ENCODE measurements at regions not wholly inside any gene's neighbourhood (a gene's known extent, or its start where the extent isn't known, plus 50 kb on each side); places are given as distances from the start of the nearest gene placed in this dataset.

DNA sequence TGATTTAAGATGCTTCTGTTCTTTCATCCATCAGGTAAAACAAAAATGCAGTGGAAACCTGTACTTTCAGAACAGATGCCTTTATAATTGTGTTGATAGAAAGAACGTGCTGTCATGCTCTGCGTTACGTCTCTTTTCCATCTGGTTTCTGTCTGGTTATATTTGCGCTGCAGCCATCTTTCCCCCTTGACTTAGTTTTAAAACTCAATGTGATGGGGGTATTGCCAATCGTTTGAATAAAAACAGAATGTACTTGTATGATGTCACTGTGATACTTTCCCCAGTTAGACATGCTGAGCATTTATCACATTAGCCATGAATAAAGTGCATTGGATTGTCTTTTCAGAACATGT is 508.6 kb downstream of the ADCYAP1 start:
- TF ChIP-seq ZFX (IDR thresholded peaks at IDR 0.05; ENCODE audit: borderline replicate concordance) (no peak), CTCF (IDR thresholded peaks at IDR 0.05) (no peak)
- no peak overlapping the region for H3K27ac ChIP-seq

DNA sequence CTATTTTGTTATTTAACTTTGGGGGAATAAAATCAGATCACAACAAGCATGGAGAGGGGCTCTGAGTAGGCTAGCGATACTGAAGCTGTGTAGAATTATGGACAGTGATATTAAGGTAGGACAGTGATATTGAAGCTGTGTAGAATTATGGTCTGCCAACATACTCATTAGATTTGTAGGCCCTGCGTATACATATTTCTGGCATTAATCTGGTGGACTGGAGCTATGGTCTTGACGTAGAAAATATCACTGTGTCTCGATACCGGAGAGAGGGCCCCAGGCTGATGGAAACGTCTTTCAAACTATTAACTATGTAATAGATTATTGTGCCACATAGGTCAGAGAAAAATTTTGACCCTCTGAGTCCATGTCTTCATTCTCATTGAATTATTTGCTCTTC is 511.4 kb downstream of the ADCYAP1 start:
- no peak for TF ChIP-seq CTCF (IDR thresholded peaks at IDR 0.05)
- no peak for TF ChIP-seq ZFX (IDR thresholded peaks at IDR 0.05; ENCODE audit: borderline replicate concordance)
- no peak overlapping the region for H3K27ac ChIP-seq

DNA sequence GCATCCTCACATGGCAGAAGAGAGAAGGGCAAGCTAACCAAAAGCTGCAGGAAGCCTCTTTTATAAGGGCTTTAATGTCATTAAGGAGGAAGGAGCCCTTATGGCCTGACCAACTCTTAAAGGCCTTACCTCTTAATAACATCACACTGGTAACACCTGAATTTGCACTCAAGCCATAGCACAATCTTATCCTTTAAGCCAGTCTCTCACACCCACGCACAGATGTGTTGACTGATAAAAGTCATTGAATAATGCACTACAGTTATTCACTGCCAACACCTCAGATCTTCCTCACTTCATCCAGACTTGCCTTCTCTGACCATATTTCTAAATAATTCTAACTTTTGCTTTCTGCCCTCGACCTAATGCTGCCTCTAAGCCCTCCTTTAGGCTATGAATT is 516.8 kb downstream of the ADCYAP1 start:
- H3K27ac ChIP-seq, result no peak overlapping the region
- no peak for TF ChIP-seq CTCF (IDR thresholded peaks at IDR 0.05)

- H3K27ac ChIP-seq, result no peak overlapping the region
- TF ChIP-seq ZFX (IDR thresholded peaks at IDR 0.05; ENCODE audit: borderline replicate concordance) (no peak), CTCF (IDR thresholded peaks at IDR 0.05) (no peak)
Measured at GRCh38 chr18:1422634-1423033, 518.0 kb downstream of the ADCYAP1 start.

DNA sequence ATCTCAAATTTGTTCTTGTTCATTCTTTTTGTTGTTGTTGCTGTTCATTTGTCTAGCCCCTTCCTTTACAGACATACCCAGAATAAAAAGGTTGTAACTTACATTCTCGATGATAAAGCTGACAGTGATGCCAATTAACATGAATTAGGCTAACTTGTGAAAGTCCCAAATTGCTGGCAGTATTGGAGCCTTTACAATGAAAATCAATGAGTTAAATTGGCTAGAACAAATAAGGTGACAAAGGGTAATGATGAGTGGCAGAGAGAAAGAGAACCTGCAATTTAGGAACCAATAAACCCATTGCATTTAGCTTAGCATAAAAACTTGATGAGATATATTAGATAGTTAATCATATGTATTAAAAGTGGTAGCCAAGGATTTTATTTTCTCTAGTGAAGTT is 521.0 kb downstream of the ADCYAP1 start:
- TF ChIP-seq CTCF (IDR thresholded peaks at IDR 0.05) (no peak), ZFX (IDR thresholded peaks at IDR 0.05; ENCODE audit: borderline replicate concordance) (no peak)
- H3K27ac ChIP-seq, result no peak overlapping the region

DNA sequence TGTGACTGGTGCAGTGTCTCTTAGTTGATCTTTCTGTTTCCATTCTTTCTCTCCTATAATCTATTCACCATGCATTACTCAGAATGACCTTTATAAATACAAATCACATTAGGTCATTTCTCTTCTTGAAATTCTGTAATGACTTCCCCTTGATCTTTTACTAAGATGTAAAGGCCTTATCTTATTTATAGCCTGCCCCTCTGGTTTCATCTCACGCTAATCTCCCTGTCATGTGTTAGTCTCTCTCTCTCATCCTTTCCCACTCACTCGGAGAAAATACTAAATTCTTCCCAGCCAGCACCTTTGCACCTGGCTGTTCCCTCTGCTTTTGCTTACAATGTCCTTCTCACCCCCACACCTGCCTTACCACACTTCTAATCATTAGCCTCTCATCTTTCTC is 530.8 kb downstream of the ADCYAP1 start:
- TF ChIP-seq ZFX (IDR thresholded peaks at IDR 0.05; ENCODE audit: borderline replicate concordance), result no peak
- no peak for TF ChIP-seq CTCF (IDR thresholded peaks at IDR 0.05)
- no peak overlapping the region for H3K27ac ChIP-seq

DNA sequence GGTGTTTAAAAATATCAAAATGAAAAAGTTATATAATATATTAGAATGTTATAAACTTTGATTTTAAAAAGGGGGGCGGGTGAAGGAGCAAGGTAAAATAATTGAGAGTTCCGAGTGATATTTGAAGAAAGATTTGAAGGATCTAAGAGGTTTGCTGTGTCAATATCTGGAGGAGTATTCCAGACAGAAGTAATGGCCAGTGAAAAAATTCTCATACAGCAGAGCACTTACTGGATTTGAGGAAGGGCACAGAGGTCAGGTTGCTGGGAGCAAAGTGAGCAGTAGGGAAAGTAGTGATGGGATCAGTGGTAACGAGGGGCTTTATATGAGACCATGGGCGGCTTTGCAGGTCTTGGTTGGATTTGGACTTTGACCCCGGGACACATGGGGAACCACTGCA is 531.5 kb downstream of the ADCYAP1 start:
- H3K27ac ChIP-seq, result no peak overlapping the region
- TF ChIP-seq ZFX (IDR thresholded peaks at IDR 0.05; ENCODE audit: borderline replicate concordance) (no peak), CTCF (IDR thresholded peaks at IDR 0.05) (no peak)

Data from 22Rv1 (cell line).